MCF 10A (cell line): ENCODE measurements at regions not wholly inside any gene's neighbourhood (a gene's known extent, or its start where the extent isn't known, plus 50 kb on each side); places are given as distances from the start of the nearest gene placed in this dataset.
A peak's percentile ranks its signal among the peaks of the same experiment; 100 is the strongest.

ENCODE experiments used
- BruUV-seq: library from RNA; stranded (reverse); fragments of 400-500 nt; replicated peaks from 2 replicates; lab custom pipeline; 2021; lab: Mats Ljungman, UMichigan
- CTCF ChIA-PET: fragments of 300-600 bp; sonication (Branson Sonifier 250); formaldehyde crosslinking; extraction: SDS; loops from one replicate; lab custom pipeline; 2021; ENCODE audit warnings: antibody characterized with exemption, inconsistent platforms; lab: Yijun Ruan, JAX
- POLR2A ChIA-PET: fragments of 300-600, 350-650 bp; sonication (Branson Sonifier 250); formaldehyde crosslinking; extraction: SDS; loops from one replicate; lab custom pipeline; 2020; ENCODE audit warnings: antibody characterized with exemption, inconsistent platforms; lab: Yijun Ruan, JAX
- DNase-seq: peaks from one replicate; pipeline ENCODE4 v3.0.0-alpha.2; 2018; ENCODE audit not compliant: unreplicated experiment
- H3K27ac Mint-ChIP-seq: one replicate; pipeline ENCODE4 v1.8.0; 2022; ENCODE audit warnings: mild to moderate bottlenecking, low read depth, mixed read lengths; ENCODE audit not compliant: unreplicated experiment
- H3K27me3 Mint-ChIP-seq: one replicate; pipeline ENCODE4 v1.8.0; 2022; ENCODE audit warnings: mixed read lengths; ENCODE audit not compliant: insufficient read depth, unreplicated experiment
- H3K36me3 Mint-ChIP-seq: one replicate; pipeline ENCODE4 v1.8.0; 2022; ENCODE audit warnings: mild to moderate bottlenecking, moderate library complexity, mixed read lengths; ENCODE audit not compliant: insufficient read depth, unreplicated experiment
- H3K4me1 Mint-ChIP-seq: one replicate; pipeline ENCODE4 v1.8.0; 2022; ENCODE audit warnings: mixed read lengths; ENCODE audit not compliant: insufficient read depth, unreplicated experiment
- H3K4me3 Mint-ChIP-seq: one replicate; pipeline ENCODE4 v1.8.0; 2022; ENCODE audit warnings: mild to moderate bottlenecking, moderate library complexity, mixed read lengths; ENCODE audit not compliant: unreplicated experiment
- H3K9me3 Mint-ChIP-seq: one replicate; pipeline ENCODE4 v1.8.0; 2022; ENCODE audit warnings: mixed read lengths; ENCODE audit not compliant: unreplicated experiment
- intact Hi-C: fragments of 100-400 bp; cut with micrococcal nuclease; formaldehyde crosslinking; loops from 2 replicates; pipeline ENCODE4 v1.14.1; 2022
- TF ChIP-seq, protein P1 (sequence below): fragments of 200-600 bp; IDR thresholded peaks from one replicate; pipeline ENCODE4 v1.8.0; 2022; ENCODE audit warnings: antibody characterized with exemption, mild to moderate bottlenecking; ENCODE audit not compliant: unreplicated experiment

DNA sequence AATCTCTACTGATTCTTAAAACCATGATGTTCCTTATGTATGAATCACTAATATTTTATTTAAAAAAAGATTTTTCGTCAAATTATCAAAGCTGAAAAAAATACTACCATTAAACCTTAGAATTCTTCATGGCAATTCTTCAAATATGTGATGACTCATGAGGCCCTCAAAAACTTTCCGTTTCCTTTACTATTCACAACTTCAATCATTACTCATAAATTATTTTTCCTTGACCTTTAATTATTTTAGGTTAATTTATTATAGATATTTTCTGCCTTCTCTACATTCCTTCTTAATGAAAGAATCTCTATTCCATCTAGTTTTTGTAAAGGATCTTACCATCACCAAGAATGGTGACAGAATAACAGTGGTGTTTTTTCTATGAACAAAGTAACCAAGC lies 162.1 kb upstream of the SOX5 start:
- no TSS peak for BruUV-seq
- Mint-ChIP-seq H3K36me3 (no peaks in the 10 kb centered on the region), H3K9me3 (no peaks in the 10 kb centered on the region), H3K27me3 (no peaks in the 10 kb centered on the region), H3K27ac (no peak overlapping the region), H3K4me1 (no peaks in the 10 kb centered on the region), H3K4me3 (no peak overlapping the region)
- intact Hi-C loops = no loop called here
- TF ChIP-seq, protein P1, sequence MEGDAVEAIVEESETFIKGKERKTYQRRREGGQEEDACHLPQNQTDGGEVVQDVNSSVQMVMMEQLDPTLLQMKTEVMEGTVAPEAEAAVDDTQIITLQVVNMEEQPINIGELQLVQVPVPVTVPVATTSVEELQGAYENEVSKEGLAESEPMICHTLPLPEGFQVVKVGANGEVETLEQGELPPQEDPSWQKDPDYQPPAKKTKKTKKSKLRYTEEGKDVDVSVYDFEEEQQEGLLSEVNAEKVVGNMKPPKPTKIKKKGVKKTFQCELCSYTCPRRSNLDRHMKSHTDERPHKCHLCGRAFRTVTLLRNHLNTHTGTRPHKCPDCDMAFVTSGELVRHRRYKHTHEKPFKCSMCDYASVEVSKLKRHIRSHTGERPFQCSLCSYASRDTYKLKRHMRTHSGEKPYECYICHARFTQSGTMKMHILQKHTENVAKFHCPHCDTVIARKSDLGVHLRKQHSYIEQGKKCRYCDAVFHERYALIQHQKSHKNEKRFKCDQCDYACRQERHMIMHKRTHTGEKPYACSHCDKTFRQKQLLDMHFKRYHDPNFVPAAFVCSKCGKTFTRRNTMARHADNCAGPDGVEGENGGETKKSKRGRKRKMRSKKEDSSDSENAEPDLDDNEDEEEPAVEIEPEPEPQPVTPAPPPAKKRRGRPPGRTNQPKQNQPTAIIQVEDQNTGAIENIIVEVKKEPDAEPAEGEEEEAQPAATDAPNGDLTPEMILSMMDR = no peak
- POLR2A ChIA-PET = no interaction called here
- DNase-seq = peak; percentile 17
- CTCF ChIA-PET = interaction anchor here (0.5 to 0.8 kb wide), 3 partner anchors 557 to 1343 kb away, joined by 3 to 5 read pairs (median 3); no protein-coding TSS in a partner anchor

DNA sequence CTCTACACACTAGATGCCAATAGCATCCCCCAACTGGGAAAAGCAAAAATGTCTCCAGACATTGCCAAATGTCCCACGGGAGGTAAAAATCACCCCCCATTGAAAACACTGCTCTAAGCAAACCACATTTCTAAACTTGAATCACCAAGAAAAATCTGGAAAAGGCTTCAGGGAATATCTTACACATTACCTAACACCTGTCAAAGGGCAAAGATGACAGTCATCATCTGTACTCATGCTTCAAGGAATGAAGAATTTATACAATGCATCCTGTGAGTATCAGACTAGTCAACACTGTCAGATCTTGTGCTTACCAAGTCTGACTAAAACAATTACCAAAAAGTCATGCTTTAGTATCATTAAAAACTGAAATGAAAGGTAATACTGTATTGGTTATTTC lies 161.6 kb upstream of the SOX5 start:
- H3K36me3 Mint-ChIP-seq = no peaks in the 10 kb centered on the region
- POLR2A ChIA-PET = no interaction called here
- CTCF ChIA-PET = interaction anchor here (0.7 kb wide), 1 partner anchor 669 kb away, joined by 5 read pairs; no protein-coding TSS in a partner anchor
- H3K4me3 Mint-ChIP-seq = no peak overlapping the region
- H3K27me3 Mint-ChIP-seq = no peaks in the 10 kb centered on the region
- no peaks in the 10 kb centered on the region for H3K4me1 Mint-ChIP-seq
- DNase-seq = peak; percentile 32
- no peaks in the 10 kb centered on the region for H3K9me3 Mint-ChIP-seq
- no peak overlapping the region for H3K27ac Mint-ChIP-seq
- BruUV-seq = no TSS peak
- TF ChIP-seq, protein P1 = no peak
- intact Hi-C loops = no loop called here

DNA sequence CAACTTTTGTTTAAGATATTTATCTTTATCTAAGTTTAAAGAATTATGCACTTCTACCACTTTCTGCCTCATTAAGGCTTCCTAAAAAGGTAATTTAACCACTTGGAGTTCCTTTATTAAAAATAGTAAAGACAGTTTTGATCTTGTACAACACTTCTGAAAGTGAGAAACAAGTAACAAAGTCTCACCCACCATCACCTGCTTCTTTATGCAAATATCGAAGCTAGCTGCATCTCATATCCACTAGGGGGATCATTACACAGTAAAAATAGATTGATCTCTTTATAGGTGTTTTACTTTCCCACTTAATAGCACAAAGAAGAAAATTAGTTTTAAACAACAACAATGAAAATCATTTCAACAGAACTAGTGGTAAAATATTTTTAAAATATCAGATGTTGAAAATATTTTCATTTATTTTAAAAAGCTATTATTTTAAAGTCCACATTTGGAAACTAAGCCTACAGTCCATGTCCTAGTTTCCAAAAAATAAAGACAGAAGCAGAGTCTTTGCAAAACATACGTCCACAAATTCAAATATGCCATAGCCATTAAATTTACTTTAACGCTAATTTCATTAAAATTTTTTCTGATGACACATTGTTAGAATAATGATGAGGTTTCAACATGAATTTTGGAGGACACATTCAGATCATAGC lies 160.0 kb upstream of the SOX5 start:
- H3K4me1 Mint-ChIP-seq = no peaks in the 10 kb centered on the region
- intact Hi-C loops = loop anchor here (1.0 to 5.0 kb wide), 4 partner anchors 97 to 670 kb away; no protein-coding TSS in a partner anchor
- BruUV-seq = no TSS peak
- ChIA-PET CTCF (interaction anchor here (0.6 to 1.6 kb wide), 5 partner anchors 11 to 668 kb away, joined by 3 to 4 read pairs (median 4); no protein-coding TSS in a partner anchor), POLR2A (interaction anchor here (0.6 kb wide), 1 partner anchor 225 kb away, joined by 4 read pairs; no protein-coding TSS in a partner anchor)
- H3K9me3 Mint-ChIP-seq = no peaks in the 10 kb centered on the region
- DNase-seq = peak; percentile 27
- H3K27me3 Mint-ChIP-seq = no peaks in the 10 kb centered on the region
- no peak overlapping the region for H3K4me3 Mint-ChIP-seq
- no peak overlapping the region for H3K27ac Mint-ChIP-seq
- H3K36me3 Mint-ChIP-seq = no peaks in the 10 kb centered on the region
- TF ChIP-seq, protein P1 = peak; percentile 36

DNA sequence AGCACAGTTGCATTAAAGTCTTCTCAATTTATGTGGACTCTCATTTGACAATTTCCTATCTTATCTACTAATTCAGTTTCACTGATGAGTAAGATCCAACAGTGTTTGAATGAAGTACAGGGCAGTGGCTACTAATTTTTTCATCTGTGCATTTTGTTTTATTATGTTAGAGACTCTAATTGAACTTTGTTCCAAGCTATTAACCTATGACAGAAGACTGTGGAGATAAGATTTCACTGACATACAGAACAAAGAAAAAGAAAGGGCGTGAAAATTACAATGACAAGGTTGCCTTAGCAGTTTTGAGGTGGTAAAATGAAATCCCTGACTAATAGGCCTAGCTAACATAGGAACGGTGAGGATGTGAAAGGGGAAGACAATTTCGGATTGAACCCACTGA lies 153.2 kb upstream of the SOX5 start:
- ChIA-PET POLR2A (no interaction called here), CTCF (interaction anchor here (0.6 kb wide), 1 partner anchor 621 kb away, joined by 4 read pairs; no protein-coding TSS in a partner anchor)
- intact Hi-C loops = no loop called here
- Mint-ChIP-seq H3K27ac (no peak overlapping the region), H3K9me3 (no peaks in the 10 kb centered on the region), H3K4me3 (no peak overlapping the region), H3K36me3 (no peaks in the 10 kb centered on the region), H3K4me1 (no peaks in the 10 kb centered on the region), H3K27me3 (no peaks in the 10 kb centered on the region)
- BruUV-seq = no TSS peak
- DNase-seq = no peak
- TF ChIP-seq, protein P1 = no peak
